ENCODE measurements at regions not wholly inside any gene's neighbourhood (a gene's known extent, or its start where the extent isn't known, plus 50 kb on each side); places are given as distances from the start of the nearest gene placed in this dataset.
A peak's percentile ranks its signal among the peaks of the same experiment; 100 is the strongest.
"Not testable (repeated sequence)": the region's sequence is repeated elsewhere in the genome, so short reads cannot be mapped to it uniquely, and the experiment has no call there.

GRCh38 chr5:159588941-159589340, 258.7 kb upstream of the IL12B start:
- DNase-seq (ENCODE audit: low read depth, low spot score): no peak

DNA sequence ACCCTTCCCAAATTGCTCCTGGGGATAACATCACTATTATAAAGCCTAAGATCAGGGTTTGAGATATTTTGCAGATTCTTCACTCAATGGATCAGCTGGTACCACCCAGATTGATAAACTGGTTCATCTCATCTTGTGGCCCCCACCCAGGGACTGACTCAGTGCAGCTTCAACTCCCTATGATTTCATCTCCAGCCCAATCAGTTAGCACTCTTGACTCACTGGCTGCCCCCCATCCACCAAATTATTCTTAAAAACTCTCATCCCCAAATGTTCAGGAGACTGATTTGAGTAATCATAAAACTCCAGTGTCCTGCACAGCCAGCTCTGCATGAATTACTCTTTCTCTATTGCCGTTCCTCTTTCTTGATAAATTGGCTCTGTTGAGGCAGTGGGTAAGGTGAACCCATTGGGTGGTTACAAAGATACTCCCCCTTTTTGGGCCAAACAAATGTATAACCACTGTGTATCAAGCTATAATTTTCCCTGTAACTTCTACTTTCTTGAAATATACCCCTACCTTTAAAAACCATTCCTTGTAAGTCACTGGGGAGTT, 263.3 kb upstream of the IL12B start:
- no peak for DNase-seq (ENCODE audit: low read depth, low spot score)

DNA sequence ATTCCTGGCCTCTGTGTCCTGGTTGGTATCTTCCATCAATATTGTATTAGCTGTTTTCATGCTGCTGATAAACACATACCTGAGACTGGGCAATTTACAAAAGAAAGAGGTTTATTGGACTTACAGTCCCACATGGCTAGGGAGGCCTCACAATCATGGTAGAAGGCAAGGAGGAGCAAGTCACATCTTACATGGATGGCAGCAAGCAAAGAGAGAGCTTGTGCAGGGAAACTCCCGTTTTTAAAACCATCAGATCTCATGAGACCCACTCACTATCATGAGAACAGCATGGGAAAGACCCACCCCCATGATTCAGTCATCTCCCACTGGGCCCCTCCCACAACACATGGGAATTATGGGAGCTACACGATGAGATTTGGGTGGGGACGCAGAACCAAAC, 265.3 kb upstream of the IL12B start:
- DNase-seq (ENCODE audit: low read depth, low spot score): not testable (repeated sequence)

GRCh38 chr5:159601216-159601615, 270.9 kb upstream of the IL12B start:
- no peak for DNase-seq (ENCODE audit: low read depth, low spot score)

- no peak for DNase-seq (ENCODE audit: low read depth, low spot score)
Observed at GRCh38 chr5:159602434-159602833, 272.1 kb upstream of the IL12B start.

DNA sequence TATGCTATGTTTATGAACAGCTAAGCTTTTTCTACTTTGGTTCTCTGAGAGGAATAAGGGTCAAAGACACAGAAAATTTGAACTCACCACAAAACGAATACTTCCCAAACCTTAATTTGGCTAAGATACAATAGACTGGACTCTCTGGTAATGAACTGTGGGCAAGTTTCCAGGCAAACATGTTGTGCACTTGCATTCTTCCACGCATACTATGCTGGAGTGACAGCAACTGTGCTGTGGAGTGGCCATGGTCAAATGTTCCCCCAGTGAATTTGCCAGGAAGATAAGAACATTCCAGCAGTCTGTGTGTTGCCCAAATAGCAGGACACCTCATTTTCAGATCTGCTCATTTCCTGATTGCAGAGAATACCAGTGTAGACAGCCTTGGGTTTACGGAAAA, 275.3 kb upstream of the IL12B start:
- DNase-seq (ENCODE audit: low read depth, low spot score): no peak

DNA sequence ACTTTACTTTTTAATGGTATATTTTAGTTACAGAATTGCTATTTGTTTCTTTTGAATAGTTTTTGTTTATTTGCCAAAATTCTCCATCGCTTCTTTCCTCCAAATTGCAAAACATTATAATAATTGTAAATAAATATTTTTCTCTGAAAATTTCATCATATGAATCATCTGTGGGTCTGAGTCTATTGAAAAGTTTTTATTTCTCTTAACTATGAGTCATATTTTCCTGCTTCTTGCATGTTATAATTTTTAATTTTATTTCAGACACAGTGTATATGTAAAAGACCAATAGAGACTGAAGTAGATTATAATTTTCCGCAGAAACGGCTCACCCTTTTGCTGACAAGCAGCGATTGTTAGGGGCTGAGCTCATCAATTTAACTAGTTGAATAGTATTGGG, 279.1 kb upstream of the IL12B start:
- no peak for DNase-seq (ENCODE audit: low read depth, low spot score)

DNA sequence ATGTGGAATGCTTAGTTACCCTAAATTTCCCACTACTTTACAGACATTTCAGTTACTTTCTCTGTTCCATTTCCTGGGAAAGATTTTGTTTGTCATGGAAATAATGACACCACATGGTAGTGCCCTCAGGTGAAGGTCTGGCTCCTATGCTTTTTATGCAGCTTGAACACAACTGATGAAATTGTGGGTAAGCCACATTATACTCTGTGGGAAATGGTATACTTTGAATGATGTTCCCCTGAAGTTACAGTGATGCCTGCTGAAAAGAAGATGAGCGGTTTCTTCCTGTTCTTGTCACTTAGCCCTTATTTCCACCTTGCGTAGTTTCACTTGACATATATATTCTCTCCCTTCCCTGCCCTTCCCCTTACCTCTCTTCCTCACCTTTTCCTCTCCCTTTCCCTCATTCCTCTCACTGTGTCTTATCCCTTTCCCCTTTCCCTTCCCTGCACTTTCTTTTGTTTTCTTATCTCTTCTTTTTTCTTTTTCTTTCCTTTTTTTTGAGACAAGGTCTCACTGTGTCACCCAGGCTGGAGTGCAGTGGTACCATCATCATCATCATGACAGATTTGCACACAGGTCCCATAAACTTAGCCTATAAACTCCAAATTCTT, 280.8 kb upstream of the IL12B start:
- no peak for DNase-seq (ENCODE audit: low read depth, low spot score)

DNA sequence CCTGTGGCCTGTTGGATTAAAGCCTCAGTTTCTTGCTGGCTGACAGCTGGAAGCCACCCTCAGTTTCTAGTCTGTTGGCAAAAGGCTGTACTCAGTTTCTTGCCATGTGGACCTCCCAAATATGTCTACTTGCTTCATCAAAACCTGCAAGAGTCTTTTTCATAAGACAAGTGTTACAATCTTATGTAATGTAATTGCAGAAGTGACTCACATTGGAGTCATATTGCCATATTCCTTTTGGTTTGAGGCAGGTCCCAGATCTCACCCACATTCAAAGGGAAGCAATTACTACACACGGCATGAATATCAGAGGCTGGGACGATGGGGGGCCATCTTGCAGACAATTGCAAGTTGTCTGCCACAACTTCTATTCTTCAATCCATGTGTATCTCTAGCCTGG, 286.7 kb upstream of the IL12B start:
- no peak for DNase-seq (ENCODE audit: low read depth, low spot score)

DNA sequence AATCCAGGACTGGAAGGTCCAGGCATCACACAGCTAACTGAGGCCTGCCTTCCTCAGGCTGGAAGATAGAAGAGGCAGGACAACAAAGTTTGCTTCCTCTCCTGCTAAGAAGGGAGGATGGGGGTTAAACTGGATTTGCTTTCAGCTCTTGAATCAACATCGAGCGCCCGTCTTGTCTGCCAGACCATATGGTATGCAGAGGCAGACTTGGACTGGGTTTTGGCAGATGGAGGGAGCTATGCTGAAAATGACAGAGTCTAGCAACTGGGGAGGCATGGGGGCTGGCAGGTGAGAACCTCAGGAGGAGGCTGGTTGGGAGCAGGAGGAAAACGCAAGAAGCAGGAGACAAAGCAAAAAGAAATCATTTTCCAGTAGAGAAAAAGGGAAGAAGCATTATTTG, 289.5 kb upstream of the IL12B start:
- peak; percentile 30 for DNase-seq (ENCODE audit: low read depth, low spot score)

DNA sequence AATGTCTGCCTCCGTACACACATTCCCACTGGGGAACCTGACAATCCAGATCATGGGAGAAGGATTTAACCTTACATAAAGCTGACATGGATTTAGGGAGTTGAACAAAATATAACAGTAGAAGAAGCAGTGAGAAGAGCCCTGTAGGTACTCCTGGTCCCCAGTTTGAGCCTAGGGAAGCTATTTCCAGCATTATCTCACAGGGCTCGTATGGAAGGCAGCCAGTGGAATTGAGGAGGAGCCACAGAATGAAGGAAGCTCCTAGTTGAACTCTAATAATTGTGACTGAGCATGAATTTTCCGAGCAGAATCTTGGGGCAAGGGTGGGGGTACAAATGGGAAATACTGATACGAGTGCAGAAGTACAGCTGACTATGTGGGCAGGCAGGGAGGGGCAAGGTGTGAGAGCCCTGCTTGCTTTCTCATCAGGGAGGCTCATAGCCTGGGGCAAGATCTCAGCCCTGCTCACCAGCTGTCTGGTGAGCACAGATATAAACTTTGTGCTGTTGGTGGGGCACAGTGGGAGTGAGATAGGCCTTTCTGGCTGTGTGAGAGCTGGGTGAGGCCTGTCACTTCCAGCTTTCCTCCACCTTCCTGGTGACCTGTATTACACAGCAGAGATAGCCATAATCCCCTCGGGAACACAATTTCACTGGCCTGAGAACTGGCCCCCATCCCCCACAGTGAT, 290.7 kb upstream of the IL12B start:
- peak; percentile 76 for DNase-seq (ENCODE audit: low read depth, low spot score)

- DNase-seq (ENCODE audit: low read depth, low spot score): no peak
Observed at GRCh38 chr5:159628703-159629102, 287.6 kb upstream of the ADRA1B start.

GRCh38 chr5:159629158-159629557, 287.1 kb upstream of the ADRA1B start:
- no peak for DNase-seq (ENCODE audit: low read depth, low spot score)

- no peak for DNase-seq (ENCODE audit: low read depth, low spot score)
Observed at GRCh38 chr5:159630545-159630944, 285.7 kb upstream of the ADRA1B start.

DNA sequence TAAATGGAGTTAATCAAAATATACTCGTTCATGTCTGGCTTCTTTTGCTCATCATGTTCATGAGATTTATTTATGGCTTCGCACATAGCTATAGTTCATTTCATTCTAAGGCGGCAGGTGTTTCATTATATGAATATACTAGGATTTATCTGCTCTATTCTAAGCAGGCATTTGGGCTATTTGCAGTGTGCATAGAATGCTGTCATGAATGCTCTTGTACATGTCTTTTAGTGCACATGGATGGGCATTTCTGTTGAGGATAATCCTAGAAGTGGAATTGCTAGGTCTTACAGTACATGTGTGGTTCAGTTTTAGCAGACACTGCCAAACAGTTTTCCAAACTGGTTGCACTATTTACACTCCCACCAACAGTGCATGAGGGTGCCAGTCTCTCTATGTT, 285.3 kb upstream of the ADRA1B start:
- DNase-seq (ENCODE audit: low read depth, low spot score): no peak

DNA sequence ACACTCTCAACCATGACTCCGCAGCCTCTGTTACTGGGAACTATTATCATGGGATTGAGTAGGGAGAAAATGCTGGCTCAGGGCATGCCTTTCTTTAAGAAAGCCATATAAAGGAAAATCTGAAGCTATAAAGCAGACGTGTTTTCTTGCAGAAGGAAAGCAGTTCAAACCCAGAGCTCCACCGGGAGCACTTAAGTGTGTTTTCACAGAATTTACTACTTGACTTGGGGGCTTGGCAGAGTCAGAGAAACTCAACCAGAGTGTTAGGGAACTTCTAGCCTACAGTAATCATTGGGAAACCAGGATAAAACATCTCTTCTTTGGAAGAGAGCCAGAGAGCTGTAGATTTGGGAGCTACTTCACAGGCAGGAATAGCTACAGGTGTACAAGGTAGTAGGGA, 283.4 kb upstream of the ADRA1B start:
- DNase-seq (ENCODE audit: low read depth, low spot score): no peak

DNA sequence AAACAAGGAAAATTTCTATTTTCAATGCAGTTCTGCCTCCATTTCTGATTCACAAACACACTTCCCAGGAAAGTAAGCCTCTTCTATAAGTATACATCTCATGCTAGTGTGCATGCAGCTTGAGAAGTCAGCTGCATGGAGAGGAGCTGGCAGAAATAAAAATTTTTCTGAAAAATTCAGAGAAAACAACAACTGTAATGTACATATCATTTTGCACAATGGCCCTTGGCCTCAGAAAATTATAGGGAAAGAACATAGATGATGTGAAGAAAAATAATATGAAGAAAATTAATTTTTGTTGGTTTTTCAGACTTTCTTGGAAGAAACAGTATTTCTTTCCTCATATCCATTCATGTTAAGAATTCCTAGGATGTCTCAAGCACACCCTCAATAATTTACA, 277.8 kb upstream of the ADRA1B start:
- DNase-seq (ENCODE audit: low read depth, low spot score): no peak

DNA sequence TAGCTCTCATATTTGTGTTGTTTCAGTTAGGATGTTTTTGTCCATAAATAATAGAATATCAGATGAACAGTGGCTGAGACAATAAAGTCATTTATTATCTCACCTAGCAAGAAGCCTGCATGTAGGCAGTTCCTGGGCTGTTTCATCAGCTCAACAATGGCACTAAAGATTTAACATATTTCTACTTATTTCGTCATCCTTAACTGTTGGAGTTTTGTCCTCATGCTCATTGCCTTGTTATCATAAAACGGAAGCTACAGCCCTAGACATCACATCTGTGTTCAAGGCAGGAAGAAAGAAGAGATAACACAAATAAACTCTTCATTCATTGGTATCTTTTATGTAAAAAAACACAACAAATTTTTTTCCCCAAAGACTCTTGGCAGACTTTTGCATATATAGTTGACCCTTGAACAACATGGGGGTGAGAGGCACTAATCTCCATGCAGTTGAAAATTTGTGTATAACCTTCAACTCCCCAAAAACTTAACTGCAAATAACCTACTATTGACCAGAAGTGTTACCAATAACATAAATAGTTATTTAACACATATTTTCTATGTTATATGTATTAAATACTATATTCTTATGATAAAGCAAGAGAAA, 277.2 kb upstream of the ADRA1B start:
- DNase-seq (ENCODE audit: low read depth, low spot score): no peak

DNA sequence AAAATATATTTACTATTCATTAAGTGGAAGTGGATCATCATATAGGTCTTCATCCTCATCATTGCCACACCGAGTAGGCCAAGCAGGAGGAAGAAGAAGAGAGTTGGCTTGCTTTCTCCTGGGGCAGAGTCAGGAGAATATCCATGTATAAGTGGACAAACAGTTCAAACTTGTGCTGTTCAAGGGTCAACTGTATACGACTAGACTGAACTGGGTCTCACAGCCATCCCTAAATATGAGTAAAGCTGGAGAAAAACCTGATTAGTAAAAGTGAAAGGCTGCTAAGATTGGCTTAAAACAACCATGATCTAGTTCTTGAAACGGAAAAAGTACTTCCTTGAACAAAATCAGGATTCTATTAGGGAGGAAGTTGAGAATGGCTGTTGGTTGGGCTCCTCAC, 276.7 kb upstream of the ADRA1B start:
- no peak for DNase-seq (ENCODE audit: low read depth, low spot score)

GRCh38 chr5:159640446-159640845, 275.8 kb upstream of the ADRA1B start:
- no peak for DNase-seq (ENCODE audit: low read depth, low spot score)

GRCh38 chr5:159640921-159641320, 275.4 kb upstream of the ADRA1B start:
- DNase-seq (ENCODE audit: low read depth, low spot score): no peak

DNA sequence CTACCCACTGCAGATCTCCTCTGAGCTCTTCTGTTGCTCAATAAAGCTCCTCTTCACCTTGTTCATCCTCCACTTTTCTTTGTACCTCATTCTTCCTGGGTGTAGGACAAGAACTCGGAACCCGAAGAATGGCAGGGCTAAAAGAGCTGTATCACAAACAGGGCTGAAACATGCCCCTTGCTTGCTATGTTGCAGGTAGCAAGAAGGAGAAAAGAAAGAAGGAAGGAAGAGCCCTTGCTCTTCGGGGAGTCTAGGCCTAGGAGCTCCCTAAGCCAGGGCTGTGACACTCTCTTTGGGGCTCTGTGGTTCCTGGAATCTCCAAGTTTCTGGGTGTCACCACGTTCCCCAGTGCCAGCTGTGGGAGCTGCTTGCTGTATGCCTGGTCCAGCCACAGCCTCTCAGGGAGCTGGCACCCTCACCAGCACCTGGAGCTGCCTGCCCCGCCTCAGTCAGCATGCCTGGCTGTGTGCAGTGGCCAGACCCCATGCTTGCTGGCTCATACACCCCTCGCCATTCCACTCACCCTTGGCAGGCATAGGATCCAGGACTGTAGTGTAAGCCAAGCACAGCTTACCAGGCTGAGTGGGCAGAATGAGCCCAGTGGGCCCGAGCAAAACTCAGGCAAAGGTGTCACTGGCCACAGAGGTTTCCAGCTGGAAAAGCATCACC, 274.8 kb upstream of the ADRA1B start:
- DNase-seq (ENCODE audit: low read depth, low spot score): no peak
